Mesenchymal stem cell (in vitro differentiated cells and primary cell): ENCODE measurements at regions not wholly inside any gene's neighbourhood (a gene's known extent, or its start where the extent isn't known, plus 50 kb on each side); places are given as distances from the start of the nearest gene placed in this dataset.

Experiments
- DNase-seq: peaks from one replicate; pipeline ENCODE4 v3.0.0-alpha.2; 2013
- H2AFZ ChIP-seq: one replicate; pipeline ENCODE4 v1.6.1; 2013; ENCODE audit warnings: low read depth, mild to moderate bottlenecking, control low read depth, inconsistent platforms, low read length, moderate library complexity
- H2AK5ac ChIP-seq: 2 replicates; pipeline ENCODE4 v1.6.1; 2013; ENCODE audit warnings: low read length, moderate library complexity, mild to moderate bottlenecking, inconsistent platforms; ENCODE audit not compliant: severe bottlenecking
- H2BK120ac ChIP-seq: one replicate; pipeline ENCODE4 v1.6.1; 2013; ENCODE audit warnings: low read depth, mild to moderate bottlenecking, inconsistent platforms, low read length, moderate library complexity
- H2BK12ac ChIP-seq, 2 experiments: one replicate each; pipeline ENCODE4 v1.6.1; 2013; ENCODE audit warnings: inconsistent platforms in 2 of 2, low read length in 2 of 2, mild to moderate bottlenecking in 2 of 2, moderate library complexity in 2 of 2, control low read depth in 1 of 2
- H2BK15ac ChIP-seq: one replicate; pipeline ENCODE4 v1.6.1; 2013; ENCODE audit warnings: mild to moderate bottlenecking, low read depth, inconsistent platforms; ENCODE audit not compliant: poor library complexity, severe bottlenecking
- H2BK5ac ChIP-seq: 2 replicates; pipeline ENCODE4 v1.6.1; 2013; ENCODE audit warnings: low read depth, mild to moderate bottlenecking, low read length, control low read depth, inconsistent platforms; ENCODE audit not compliant: poor library complexity, severe bottlenecking
- H3K14ac ChIP-seq, 2 experiments: one replicate each; pipeline ENCODE4 v1.6.1; 2013; ENCODE audit warnings: inconsistent platforms in 2 of 2, low read length in 2 of 2, control low read depth in 1 of 2, mild to moderate bottlenecking in 1 of 2, moderate library complexity in 1 of 2
- H3K18ac ChIP-seq, 2 experiments: one replicate each; pipeline ENCODE4 v1.6.1; 2013; ENCODE audit warnings: inconsistent platforms in 2 of 2, low read length in 2 of 2, control low read depth in 1 of 2, low read depth in 1 of 2, mild to moderate bottlenecking in 1 of 2
- H3K23ac ChIP-seq, 2 experiments: one replicate each; pipeline ENCODE4 v1.6.1; 2013; ENCODE audit warnings: inconsistent platforms in 2 of 2, low read length in 2 of 2, mild to moderate bottlenecking in 2 of 2, moderate library complexity in 2 of 2, control low read depth in 1 of 2
- H3K27ac ChIP-seq: 2 replicates; pipeline ENCODE4 v1.5.1; 2013; ENCODE audit warnings: mild to moderate bottlenecking, moderate library complexity, low read length, control low read depth, inconsistent platforms; ENCODE audit not compliant: poor library complexity, severe bottlenecking
- H3K27me3 ChIP-seq, 2 experiments: 2 replicates each; pipeline versions ENCODE4 v1.6.1 to v1.7.0; 2013; ENCODE audit warnings: low read length in 2 of 2, mild to moderate bottlenecking in 2 of 2, moderate library complexity in 2 of 2, control low read depth in 1 of 2, inconsistent platforms in 1 of 2; ENCODE audit not compliant: control insufficient read depth in 1 of 2, insufficient read depth in 1 of 2
- H3K36me3 ChIP-seq, 2 experiments: 2 replicates each; pipeline versions ENCODE4 v1.6.1 to v1.7.0; 2013; ENCODE audit warnings: low read length in 2 of 2, control low read depth in 1 of 2, inconsistent platforms in 1 of 2, low read depth in 1 of 2, mild to moderate bottlenecking in 1 of 2; ENCODE audit not compliant: insufficient read depth in 2 of 2, control insufficient read depth in 1 of 2
- H3K4ac ChIP-seq, 2 experiments: one replicate each; pipeline ENCODE4 v1.6.1; 2013; ENCODE audit warnings: inconsistent platforms in 2 of 2, low read length in 2 of 2, mild to moderate bottlenecking in 2 of 2, moderate library complexity in 2 of 2, control low read depth in 1 of 2, low read depth in 1 of 2
- H3K4me1 ChIP-seq: 2 replicates; pipeline ENCODE4 v1.6.1; 2013; ENCODE audit warnings: low read depth, low read length, control low read depth; ENCODE audit not compliant: control insufficient read depth, insufficient read depth
- H3K4me2 ChIP-seq: 2 replicates; pipeline ENCODE4 v1.6.1; 2013; ENCODE audit warnings: low read length, mild to moderate bottlenecking, inconsistent platforms; ENCODE audit not compliant: poor library complexity, severe bottlenecking
- H3K4me3 ChIP-seq, 2 experiments: 2 replicates each; pipeline versions ENCODE4 v1.5.1 to v1.7.0; 2013; ENCODE audit warnings: low read length in 2 of 2, mild to moderate bottlenecking in 2 of 2, control low read depth in 1 of 2, low read depth in 1 of 2; ENCODE audit not compliant: insufficient read depth in 1 of 2
- H3K79me1 ChIP-seq: replicated peaks from 2 replicates; pipeline ENCODE4 v1.6.1; 2013; ENCODE audit warnings: mild to moderate bottlenecking, control low read depth, low read length, inconsistent platforms; ENCODE audit not compliant: poor library complexity, severe bottlenecking
- H3K9ac ChIP-seq: 2 replicates; pipeline ENCODE4 v1.7.0; 2013; ENCODE audit warnings: mild to moderate bottlenecking, low read length, moderate library complexity
- H3K9me3 ChIP-seq: 2 replicates; pipeline ENCODE4 v1.7.0; 2013; ENCODE audit warnings: mild to moderate bottlenecking, low read length; ENCODE audit not compliant: control insufficient read depth
- H4K8ac ChIP-seq: one replicate; pipeline ENCODE4 v1.6.1; 2013; ENCODE audit warnings: inconsistent platforms, mild to moderate bottlenecking, low read length, moderate library complexity
- H4K91ac ChIP-seq: one replicate; pipeline ENCODE4 v1.6.1; 2013; ENCODE audit warnings: mild to moderate bottlenecking, low read length, inconsistent platforms
- WGBS: methylation state at CpG from one replicate; pipeline ENCODE4 v1.1.7; 2013; ENCODE audit warnings: mixed read lengths; 5-methylcytosine and 5-hydroxymethylcytosine counted together

GRCh38 chr2:142586693-142587580 is 290.5 kb upstream of the KYNU start:
- DNase-seq = no peak
- Histone ChIP-seq H4K8ac (peak overlapping the region; percentile 41), H3K23ac (no peak overlapping the region), H3K27ac (peak overlapping the region; percentile 7), H4K91ac (no peak overlapping the region), H2AFZ (no peak overlapping the region), H3K79me1 (no peaks in the 10 kb centered on the region), H2AK5ac (no peak overlapping the region), H3K18ac (no peak overlapping the region), H3K4me1 (no peaks in the 10 kb centered on the region), H2BK120ac (no peak overlapping the region), H3K36me3 (no peaks in the 10 kb centered on the region), H3K4ac (no peak overlapping the region), H3K9ac (no peak overlapping the region), H3K9me3 (no peaks in the 10 kb centered on the region), H3K27me3 (no peaks in the 10 kb centered on the region), H2BK12ac (no peak overlapping the region), H2BK15ac (no peak overlapping the region), H3K4me2 (no peak overlapping the region), H3K4me3 (no peak overlapping the region), H3K14ac (no peak overlapping the region), H2BK5ac (no peak overlapping the region)
- WGBS = 36% methylated on average over 4 of the region's 5 CpGs

GRCh38 chr2:142585785-142586184 is 291.7 kb upstream of the KYNU start:
- H4K8ac ChIP-seq = no peak overlapping the region
- H3K79me1 ChIP-seq = no peaks in the 10 kb centered on the region
- no peak for DNase-seq
- H3K18ac ChIP-seq = no peak overlapping the region
- WGBS = 100% methylated on average over 1 of the region's 2 CpGs
- H2AFZ ChIP-seq = no peak overlapping the region
- H2BK5ac ChIP-seq = no peak overlapping the region
- H2BK120ac ChIP-seq = no peak overlapping the region
- no peaks in the 10 kb centered on the region for H3K9me3 ChIP-seq
- no peak overlapping the region for H4K91ac ChIP-seq
- H3K27me3 ChIP-seq = no peaks in the 10 kb centered on the region
- no peak overlapping the region for H3K14ac ChIP-seq
- no peak overlapping the region for H3K23ac ChIP-seq
- no peak overlapping the region for H3K4me3 ChIP-seq
- no peak overlapping the region for H3K9ac ChIP-seq
- peak overlapping the region; percentile 27 for H2AK5ac ChIP-seq
- H2BK12ac ChIP-seq = no peak overlapping the region
- no peak overlapping the region for H3K4ac ChIP-seq
- H3K27ac ChIP-seq = no peak overlapping the region
- H3K4me1 ChIP-seq = no peaks in the 10 kb centered on the region
- H3K36me3 ChIP-seq = no peaks in the 10 kb centered on the region
- no peak overlapping the region for H3K4me2 ChIP-seq
- no peak overlapping the region for H2BK15ac ChIP-seq

GRCh38 chr2:142582317-142582716 is 295.1 kb upstream of the KYNU start:
- no peak overlapping the region for H3K9ac ChIP-seq
- WGBS = 89% methylated on average over 1 of the region's 2 CpGs
- no peak overlapping the region for H2BK120ac ChIP-seq

GRCh38 chr2:142581491-142581890 is 296.0 kb upstream of the KYNU start:
- H3K18ac ChIP-seq = no peak overlapping the region
- no peak overlapping the region for H2BK5ac ChIP-seq
- no peaks in the 10 kb centered on the region for H3K36me3 ChIP-seq
- H3K9ac ChIP-seq = no peak overlapping the region
- no peak overlapping the region for H3K23ac ChIP-seq
- peak overlapping the region; percentile 32 for H2AFZ ChIP-seq
- H2BK120ac ChIP-seq = no peak overlapping the region
- H2AK5ac ChIP-seq = no peak overlapping the region
- 82% methylated on average over 1 of the region's 1 CpG for WGBS
- no peak overlapping the region for H3K4me3 ChIP-seq
- no peak overlapping the region for H3K14ac ChIP-seq
- H3K4me2 ChIP-seq = no peak overlapping the region
- H2BK12ac ChIP-seq = no peak overlapping the region
- no peak overlapping the region for H3K27ac ChIP-seq
- no peak overlapping the region for H4K91ac ChIP-seq
- H3K4ac ChIP-seq = no peak overlapping the region
- no peaks in the 10 kb centered on the region for H3K27me3 ChIP-seq
- no peaks in the 10 kb centered on the region for H3K4me1 ChIP-seq
- H3K9me3 ChIP-seq = no peaks in the 10 kb centered on the region
- H2BK15ac ChIP-seq = no peak overlapping the region
- no peak for DNase-seq
- no peaks in the 10 kb centered on the region for H3K79me1 ChIP-seq
- no peak overlapping the region for H4K8ac ChIP-seq

More at GRCh38 chr2:142582317-142582716, 295.1 kb upstream of the KYNU start:
- H3K14ac ChIP-seq = no peak overlapping the region
- H2AK5ac ChIP-seq = no peak overlapping the region
- no peak overlapping the region for H3K4me2 ChIP-seq
- H3K36me3 ChIP-seq = no peaks in the 10 kb centered on the region
- no peak overlapping the region for H3K23ac ChIP-seq
- H3K9me3 ChIP-seq = no peaks in the 10 kb centered on the region
- H2BK5ac ChIP-seq = no peak overlapping the region
- no peaks in the 10 kb centered on the region for H3K4me1 ChIP-seq
- H4K8ac ChIP-seq = no peak overlapping the region
- no peaks in the 10 kb centered on the region for H3K27me3 ChIP-seq
- no peak overlapping the region for H4K91ac ChIP-seq
- H3K4me3 ChIP-seq = no peak overlapping the region
- H3K79me1 ChIP-seq = no peaks in the 10 kb centered on the region
- no peak overlapping the region for H2BK12ac ChIP-seq
- no peak for DNase-seq
- H3K27ac ChIP-seq = no peak overlapping the region
- H2BK15ac ChIP-seq = no peak overlapping the region
- no peak overlapping the region for H3K4ac ChIP-seq
- H2AFZ ChIP-seq = no peak overlapping the region
- H3K18ac ChIP-seq = no peak overlapping the region
